ENCODE measurements at regions not wholly inside any gene's neighbourhood (a gene's known extent, or its start where the extent isn't known, plus 50 kb on each side); places are given as distances from the start of the nearest gene placed in this dataset.
"Not testable (repeated sequence)": the region's sequence is repeated elsewhere in the genome, so short reads cannot be mapped to it uniquely, and the experiment has no call there.

GRCh38 chrX:95764972-95765451 lies 919.6 kb upstream of the DIAPH2 start:
- peak in 1 of 2 donors; percentile 0 for DNase-seq

GRCh38 chrX:95771198-95771597 lies 913.4 kb upstream of the DIAPH2 start:
- H3K27me3 Mint-ChIP-seq (ENCODE audit: low read depth in 2 of 2); H3K9me3 Mint-ChIP-seq; H3K36me3 ChIP-seq (ENCODE audit: control insufficient read depth, insufficient read depth, low read length); DNase-seq; H3K27ac Mint-ChIP-seq; H3K4me1 ChIP-seq (ENCODE audit: control insufficient read depth, insufficient read depth, low read length); H3K27me3 ChIP-seq (ENCODE audit: control insufficient read depth, insufficient read depth, low read length); H3K36me3 Mint-ChIP-seq; H3K4me3 Mint-ChIP-seq; H3K9me3 ChIP-seq (ENCODE audit: control insufficient read depth, insufficient read depth, low read length); H3K27ac ChIP-seq (ENCODE audit: low read length); H3K4me3 ChIP-seq (ENCODE audit: low read length); H3K4me1 Mint-ChIP-seq; intact Hi-C loops (cut with micrococcal nuclease); ATAC-seq: not testable (repeated sequence)
- WGBS (ENCODE audit: insufficient coverage): 100% methylated on average over 2 of the region's 6 CpGs

More at GRCh38 chrX:95764972-95765451, 919.6 kb upstream of the DIAPH2 start:
- Histone ChIP-seq H3K27me3 (ENCODE audit: control insufficient read depth, insufficient read depth, low read length) (no peaks in the 10 kb centered on the region), H3K4me3 (ENCODE audit: low read length) (no peak overlapping the region), H3K36me3 (ENCODE audit: control insufficient read depth, insufficient read depth, low read length) (no peaks in the 10 kb centered on the region), H3K4me1 (ENCODE audit: control insufficient read depth, insufficient read depth, low read length) (no peaks in the 10 kb centered on the region), H3K27ac (ENCODE audit: low read length) (no peak overlapping the region), H3K9me3 (ENCODE audit: control insufficient read depth, insufficient read depth, low read length) (no peaks in the 10 kb centered on the region)
- ATAC-seq: no peak
- H3K9me3 Mint-ChIP-seq: peaks cover 0 to 4% of the 10 kb centered on the region in 2 donors
- H3K4me3 Mint-ChIP-seq: no peak overlapping the region
- no peaks in the 10 kb centered on the region for H3K27me3 Mint-ChIP-seq (ENCODE audit: low read depth in 2 of 2)
- no peaks in the 10 kb centered on the region for H3K36me3 Mint-ChIP-seq
- no peak overlapping the region for H3K27ac Mint-ChIP-seq
- no CpG with 5 or more reads among the region's 3 CpGs for WGBS (ENCODE audit: insufficient coverage)
- H3K4me1 Mint-ChIP-seq: no peaks in the 10 kb centered on the region
- intact Hi-C loops (cut with micrococcal nuclease): no loop called here
- TF ChIP-seq CTCF (IDR thresholded peaks at IDR 0.05): no peak

- Mint-ChIP-seq H3K36me3 (no peaks in the 10 kb centered on the region), H3K4me3 (no peak overlapping the region), H3K27me3 (ENCODE audit: low read depth in 2 of 2) (no peaks in the 10 kb centered on the region), H3K9me3 (peaks cover 0 to 7% of the 10 kb centered on the region in 2 donors), H3K4me1 (no peaks in the 10 kb centered on the region), H3K27ac (no peak overlapping the region)
- intact Hi-C loops (cut with micrococcal nuclease): no loop called here
- Histone ChIP-seq H3K4me3 (ENCODE audit: low read length) (no peak overlapping the region), H3K27me3 (ENCODE audit: control insufficient read depth, insufficient read depth, low read length) (no peaks in the 10 kb centered on the region), H3K36me3 (ENCODE audit: control insufficient read depth, insufficient read depth, low read length) (no peaks in the 10 kb centered on the region), H3K27ac (ENCODE audit: low read length) (no peak overlapping the region), H3K4me1 (ENCODE audit: control insufficient read depth, insufficient read depth, low read length) (no peaks in the 10 kb centered on the region), H3K9me3 (ENCODE audit: control insufficient read depth, insufficient read depth, low read length) (no peaks in the 10 kb centered on the region)
- TF ChIP-seq CTCF (IDR thresholded peaks at IDR 0.05): no peak
- no peak for DNase-seq
- no CpG with 5 or more reads among the region's 1 CpG for WGBS (ENCODE audit: insufficient coverage)
- ATAC-seq: no peak
Measured at GRCh38 chrX:95791876-95792275, 892.8 kb upstream of the DIAPH2 start.

GRCh38 chrX:95797344-95797743 lies 887.3 kb upstream of the DIAPH2 start:
- WGBS (ENCODE audit: insufficient coverage): 85% methylated on average over 1 of the region's 1 CpG
- H3K27ac ChIP-seq (ENCODE audit: low read length): no peak overlapping the region
- H3K4me3 ChIP-seq (ENCODE audit: low read length): no peak overlapping the region
- H3K36me3 Mint-ChIP-seq: no peaks in the 10 kb centered on the region
- no peak overlapping the region for H3K4me3 Mint-ChIP-seq
- H3K4me1 Mint-ChIP-seq: no peaks in the 10 kb centered on the region
- TF ChIP-seq CTCF (IDR thresholded peaks at IDR 0.05): no peak
- no peaks in the 10 kb centered on the region for H3K27me3 Mint-ChIP-seq (ENCODE audit: low read depth in 2 of 2)
- intact Hi-C loops (cut with micrococcal nuclease): no loop called here
- ATAC-seq: no peak
- H3K36me3 ChIP-seq (ENCODE audit: control insufficient read depth, insufficient read depth, low read length): no peaks in the 10 kb centered on the region
- H3K27ac Mint-ChIP-seq: no peak overlapping the region
- no peaks in the 10 kb centered on the region for H3K4me1 ChIP-seq (ENCODE audit: control insufficient read depth, insufficient read depth, low read length)
- H3K27me3 ChIP-seq (ENCODE audit: control insufficient read depth, insufficient read depth, low read length): no peaks in the 10 kb centered on the region
- no peak for DNase-seq
- H3K9me3 ChIP-seq (ENCODE audit: control insufficient read depth, insufficient read depth, low read length): no peaks in the 10 kb centered on the region
- peaks cover 3 to 7% of the 10 kb centered on the region in 2 donors for H3K9me3 Mint-ChIP-seq
